Left ventricle myocardium inferior (tissue), 1 donor: ENCODE measurements at regions not wholly inside any gene's neighbourhood (a gene's known extent, or its start where the extent isn't known, plus 50 kb on each side); places are given as distances from the start of the nearest gene placed in this dataset.
A peak's percentile ranks its signal among the peaks of the same experiment; 100 is the strongest.

ENCODE experiments used
- DNase-seq: peaks from one replicate; pipeline ENCODE4 v3.0.0-alpha.2; 2020
- H3K27ac ChIP-seq: fragments of 200-600 bp; replicated peaks from 2 replicates; pipeline ENCODE4 v1.8.0; 2021
- H3K27me3 ChIP-seq: fragments of 200-600 bp; 2 replicates; pipeline ENCODE4 v1.8.0; 2021; ENCODE audit warnings: low read depth
- H3K36me3 ChIP-seq: fragments of 200-600 bp; 2 replicates; pipeline ENCODE4 v1.8.0; 2021
- H3K4me1 ChIP-seq: fragments of 200-600 bp; 2 replicates; pipeline ENCODE4 v1.8.0; 2021
- H3K4me3 ChIP-seq: fragments of 200-600 bp; 2 replicates; pipeline ENCODE4 v1.8.0; 2021; ENCODE audit warnings: mild to moderate bottlenecking, moderate library complexity
- H3K9me3 ChIP-seq: fragments of 200-600 bp; replicated peaks from 2 replicates; pipeline ENCODE4 v1.8.0; 2021
- CTCF ChIP-seq: fragments of 200-600 bp; IDR thresholded peaks from 2 replicates; pipeline ENCODE4 v1.8.0; 2021; ENCODE audit warnings: antibody characterized with exemption, mild to moderate bottlenecking, borderline replicate concordance
- intact Hi-C: fragments of 100-400 bp; cut with micrococcal nuclease; formaldehyde crosslinking; loops from one replicate; pipeline ENCODE4 v1.11.0; 2022
- donor health status: DM: no; HTN: yes; CAD: no; lungs with severe emphysema.

- no peak for TF ChIP-seq CTCF
- peaks cover 19% of the 10 kb centered on the region for H3K4me1 ChIP-seq
- peaks cover 4% of the 10 kb centered on the region for H3K9me3 ChIP-seq
- peak; percentile 49 for DNase-seq
- H3K4me3 ChIP-seq, result no peak overlapping the region
- no peak overlapping the region for H3K27ac ChIP-seq
- no peaks in the 10 kb centered on the region for H3K36me3 ChIP-seq
- intact Hi-C loops, result no loop called here
- H3K27me3 ChIP-seq, result no peaks in the 10 kb centered on the region
These were observed 159.3 kb upstream of the GULP1 start for GRCh38 chr2:188132385-188132784.

GRCh38 chr2:188134241-188134640 is 157.4 kb upstream of the GULP1 start:
- TF ChIP-seq CTCF, result no peak
- intact Hi-C loops, result no loop called here
- H3K9me3 ChIP-seq, result peaks cover 4% of the 10 kb centered on the region
- no peaks in the 10 kb centered on the region for H3K36me3 ChIP-seq
- H3K4me3 ChIP-seq, result no peak overlapping the region
- H3K27ac ChIP-seq, result no peak overlapping the region
- peaks cover 19% of the 10 kb centered on the region for H3K4me1 ChIP-seq
- no peak for DNase-seq
- no peaks in the 10 kb centered on the region for H3K27me3 ChIP-seq

GRCh38 chr2:188138313-188138712 is 153.4 kb upstream of the GULP1 start:
- H3K27me3 ChIP-seq, result no peaks in the 10 kb centered on the region
- intact Hi-C loops, result no loop called here
- no peak for DNase-seq
- H3K4me1 ChIP-seq, result no peaks in the 10 kb centered on the region
- no peak for TF ChIP-seq CTCF
- H3K27ac ChIP-seq, result no peak overlapping the region
- no peaks in the 10 kb centered on the region for H3K36me3 ChIP-seq
- peaks cover 4% of the 10 kb centered on the region for H3K9me3 ChIP-seq
- H3K4me3 ChIP-seq, result no peak overlapping the region

GRCh38 chr2:188142088-188142487 is 149.6 kb upstream of the GULP1 start:
- Histone ChIP-seq H3K4me1 (no peaks in the 10 kb centered on the region), H3K4me3 (no peak overlapping the region), H3K27me3 (no peaks in the 10 kb centered on the region), H3K9me3 (no peaks in the 10 kb centered on the region), H3K36me3 (no peaks in the 10 kb centered on the region), H3K27ac (no peak overlapping the region)
- TF ChIP-seq CTCF, result no peak
- DNase-seq, result no peak
- intact Hi-C loops, result no loop called here

- Histone ChIP-seq H3K36me3 (no peaks in the 10 kb centered on the region), H3K27me3 (no peaks in the 10 kb centered on the region), H3K27ac (no peak overlapping the region), H3K4me3 (no peak overlapping the region), H3K9me3 (no peaks in the 10 kb centered on the region), H3K4me1 (no peaks in the 10 kb centered on the region)
- intact Hi-C loops, result no loop called here
- no peak for DNase-seq
- no peak for TF ChIP-seq CTCF
These were observed 148.9 kb upstream of the GULP1 start for GRCh38 chr2:188142636-188143295.

GRCh38 chr2:188145885-188146284 is 145.8 kb upstream of the GULP1 start:
- no peak for DNase-seq

More at GRCh38 chr2:188145885-188146284, 145.8 kb upstream of the GULP1 start:
- H3K27ac ChIP-seq, result no peak overlapping the region
- no peak overlapping the region for H3K4me3 ChIP-seq
- no peak for TF ChIP-seq CTCF
- no peaks in the 10 kb centered on the region for H3K27me3 ChIP-seq
- no peaks in the 10 kb centered on the region for H3K36me3 ChIP-seq
- no peaks in the 10 kb centered on the region for H3K4me1 ChIP-seq
- no peaks in the 10 kb centered on the region for H3K9me3 ChIP-seq
- intact Hi-C loops, result no loop called here
